Gastroesophageal sphincter (tissue), 3 donors: ENCODE measurements at regions not wholly inside any gene's neighbourhood (a gene's known extent, or its start where the extent isn't known, plus 50 kb on each side); places are given as distances from the start of the nearest gene placed in this dataset.

Source experiments
- CTCF ChIP-seq, 4 experiments: fragments of 200-600 bp in 2 of 4; fragments of 450-650 bp in 2 of 4; sonication (generic) in 1 of 4; IDR thresholded peaks; one replicate each; pipeline ENCODE4 v1.5.1; 2017 to 2019; ENCODE audit warnings: antibody characterized with exemption in 4 of 4, mild to moderate bottlenecking in 2 of 4, moderate library complexity in 2 of 4
- EP300 ChIP-seq: sonication (generic); formaldehyde crosslinking; IDR thresholded peaks from one replicate; pipeline ENCODE4 v1.6.1; 2017; ENCODE audit warnings: antibody characterized with exemption, mild to moderate bottlenecking
- POLR2A ChIP-seq, 2 donors: fragments of 450-650 bp; IDR thresholded peaks; one replicate each; pipeline ENCODE4 v1.6.1; 2017; ENCODE audit warnings: antibody characterized with exemption in 2 of 2, mild to moderate bottlenecking in 2 of 2, moderate library complexity in 1 of 2
- POLR2AphosphoS5 ChIP-seq: sonication (generic); formaldehyde crosslinking; IDR thresholded peaks from one replicate; pipeline ENCODE4 v1.6.1; 2017; ENCODE audit warnings: antibody characterized with exemption

- TF ChIP-seq CTCF (IDR thresholded peaks at IDR 0.05) = no peak
- TF ChIP-seq POLR2A (IDR thresholded peaks at IDR 0.05) = no peak
- TF ChIP-seq POLR2AphosphoS5 = no peak
- no peak for TF ChIP-seq EP300
Measured at GRCh38 chr2:204268971-204269370, 276.3 kb upstream of the PARD3B start.
